Muscle layer of colon (tissue), 2 donors: ENCODE measurements at regions not wholly inside any gene's neighbourhood (a gene's known extent, or its start where the extent isn't known, plus 50 kb on each side); places are given as distances from the start of the nearest gene placed in this dataset.
A peak's percentile ranks its signal among the peaks of the same experiment; 100 is the strongest.
"Not testable (repeated sequence)": the region's sequence is repeated elsewhere in the genome, so short reads cannot be mapped to it uniquely, and the experiment has no call there.

ENCODE experiments used
- H3K27ac ChIP-seq: one replicate; pipeline ENCODE4 v1.7.0; 2013; ENCODE audit warnings: low read depth, mild to moderate bottlenecking, low read length, moderate library complexity
- H3K27me3 ChIP-seq, 2 donors: one replicate each; pipeline ENCODE4 v1.7.0; 2013; ENCODE audit warnings: low read length in 2 of 2, mild to moderate bottlenecking in 2 of 2; ENCODE audit not compliant: insufficient read depth in 2 of 2, control insufficient read depth in 1 of 2
- H3K36me3 ChIP-seq: one replicate; pipeline ENCODE4 v1.7.0; 2013; ENCODE audit warnings: mild to moderate bottlenecking, low read length; ENCODE audit not compliant: insufficient read depth
- H3K4me1 ChIP-seq: one replicate; pipeline ENCODE4 v1.7.0; 2013; ENCODE audit warnings: mild to moderate bottlenecking, low read length; ENCODE audit not compliant: insufficient read depth
- H3K4me3 ChIP-seq, 2 donors: one replicate each; pipeline ENCODE4 v1.7.0; 2013; ENCODE audit warnings: low read length in 2 of 2, low read depth in 1 of 2, mild to moderate bottlenecking in 1 of 2, moderate library complexity in 1 of 2
- H3K9ac ChIP-seq: one replicate; pipeline ENCODE4 v1.7.0; 2013; ENCODE audit warnings: low read length
- H3K9me3 ChIP-seq: one replicate; pipeline ENCODE4 v1.7.0; 2013; ENCODE audit warnings: mild to moderate bottlenecking, low read length
- donor health status: abdominal sarcoma.
- donor health status: Adenocarcinoma of cecum.

- Histone ChIP-seq H3K27ac (no peak overlapping the region), H3K27me3 (no peaks in the 10 kb centered on the region), H3K9me3 (no peaks in the 10 kb centered on the region), H3K9ac (no peak overlapping the region), H3K4me1 (no peaks in the 10 kb centered on the region), H3K36me3 (no peaks in the 10 kb centered on the region), H3K4me3 (no peak overlapping the region)
Observed at GRCh38 chr9:38331141-38331540, 61.4 kb upstream of the ALDH1B1 start.

GRCh38 chr9:38329968-38330367 is 62.5 kb upstream of the ALDH1B1 start:
- Histone ChIP-seq H3K27me3 (no peaks in the 10 kb centered on the region), H3K4me1 (no peaks in the 10 kb centered on the region), H3K27ac (no peak overlapping the region), H3K9ac (no peak overlapping the region), H3K36me3 (no peaks in the 10 kb centered on the region), H3K4me3 (no peak overlapping the region), H3K9me3 (no peaks in the 10 kb centered on the region)

- Histone ChIP-seq H3K27me3 (no peaks in the 10 kb centered on the region), H3K27ac (no peak overlapping the region), H3K9ac (no peak overlapping the region), H3K4me1 (no peaks in the 10 kb centered on the region), H3K9me3 (no peaks in the 10 kb centered on the region), H3K4me3 (no peak overlapping the region), H3K36me3 (no peaks in the 10 kb centered on the region)
Observed at GRCh38 chr9:38328765-38329164, 63.7 kb upstream of the ALDH1B1 start.

GRCh38 chr9:38326122-38326521 is 66.4 kb upstream of the ALDH1B1 start:
- Histone ChIP-seq H3K9me3 (no peaks in the 10 kb centered on the region), H3K9ac (no peak overlapping the region), H3K27me3 (no peaks in the 10 kb centered on the region), H3K36me3 (no peaks in the 10 kb centered on the region), H3K4me1 (no peaks in the 10 kb centered on the region), H3K4me3 (no peak overlapping the region), H3K27ac (no peak overlapping the region)

GRCh38 chr9:38324213-38324612 is 68.3 kb upstream of the ALDH1B1 start:
- H3K27me3 ChIP-seq, H3K36me3 ChIP-seq, H3K4me3 ChIP-seq, H3K4me1 ChIP-seq, H3K9ac ChIP-seq, H3K9me3 ChIP-seq, H3K27ac ChIP-seq: not testable (repeated sequence)

- H3K4me1 ChIP-seq = peaks cover 6% of the 10 kb centered on the region
- no peak overlapping the region for H3K9ac ChIP-seq
- no peaks in the 10 kb centered on the region for H3K9me3 ChIP-seq
- H3K4me3 ChIP-seq = no peak overlapping the region
- H3K36me3 ChIP-seq = no peaks in the 10 kb centered on the region
- H3K27me3 ChIP-seq = no peaks in the 10 kb centered on the region
- no peak overlapping the region for H3K27ac ChIP-seq
Observed at GRCh38 chr9:38322937-38323336, 69.6 kb upstream of the ALDH1B1 start.

- Histone ChIP-seq H3K27ac (peak overlapping the region; percentile 10), H3K36me3 (no peaks in the 10 kb centered on the region), H3K27me3 (no peaks in the 10 kb centered on the region), H3K4me1 (peaks cover 6% of the 10 kb centered on the region), H3K4me3 (peak overlapping the region in 1 of 2 donors; percentile 32), H3K9ac (no peak overlapping the region), H3K9me3 (no peaks in the 10 kb centered on the region)
Observed at GRCh38 chr9:38319496-38320173, 72.9 kb upstream of the ALDH1B1 start.

- Histone ChIP-seq H3K9me3 (no peaks in the 10 kb centered on the region), H3K9ac (no peak overlapping the region), H3K36me3 (no peaks in the 10 kb centered on the region), H3K4me1 (peaks cover 6% of the 10 kb centered on the region), H3K27ac (no peak overlapping the region), H3K4me3 (peak overlapping the region in 1 of 2 donors; percentile 28), H3K27me3 (no peaks in the 10 kb centered on the region)
Observed at GRCh38 chr9:38318759-38319495, 73.6 kb upstream of the ALDH1B1 start.

- H3K27ac ChIP-seq = no peak overlapping the region
- no peaks in the 10 kb centered on the region for H3K36me3 ChIP-seq
- H3K4me3 ChIP-seq = no peak overlapping the region
- no peak overlapping the region for H3K9ac ChIP-seq
- peaks cover 13% of the 10 kb centered on the region for H3K4me1 ChIP-seq
- H3K27me3 ChIP-seq = no peaks in the 10 kb centered on the region
- no peaks in the 10 kb centered on the region for H3K9me3 ChIP-seq
Observed at GRCh38 chr9:38316166-38316780, 76.2 kb upstream of the ALDH1B1 start.

- Histone ChIP-seq H3K36me3 (no peaks in the 10 kb centered on the region), H3K9me3 (no peaks in the 10 kb centered on the region), H3K4me1 (peaks cover 24% of the 10 kb centered on the region), H3K27me3 (no peaks in the 10 kb centered on the region), H3K9ac (no peak overlapping the region), H3K27ac (no peak overlapping the region), H3K4me3 (no peak overlapping the region)
Observed at GRCh38 chr9:38315085-38315595, 77.4 kb upstream of the ALDH1B1 start.

GRCh38 chr9:38313421-38313820 is 79.1 kb upstream of the ALDH1B1 start:
- Histone ChIP-seq H3K27me3 (no peaks in the 10 kb centered on the region), H3K9ac (no peak overlapping the region), H3K4me1 (peaks cover 29% of the 10 kb centered on the region)

More at GRCh38 chr9:38313421-38313820, 79.1 kb upstream of the ALDH1B1 start:
- Histone ChIP-seq H3K36me3 (no peaks in the 10 kb centered on the region), H3K27ac (no peak overlapping the region), H3K9me3 (no peaks in the 10 kb centered on the region), H3K4me3 (no peak overlapping the region)
